IMR-90 (cell line): ENCODE measurements at regions not wholly inside any gene's neighbourhood (a gene's known extent, or its start where the extent isn't known, plus 50 kb on each side); places are given as distances from the start of the nearest gene placed in this dataset.

Experiments used
- ATAC-seq: fragments of 200-7000 bp; cut with Tn5 transposase; 2 replicates; pipeline ENCODE4 v1.9.1; 2020; ENCODE audit warnings: low read depth, mild to moderate bottlenecking, moderate library complexity
- BruUV-seq: library from RNA; stranded (reverse); fragments of 400-500 nt; replicated peaks from 2 replicates; lab custom pipeline; 2021; lab: Mats Ljungman, UMichigan
- CTCF ChIA-PET: fragments of 300-600 bp; formaldehyde crosslinking; extraction: SDS; loops from one replicate; lab custom pipeline; 2021; ENCODE audit warnings: antibody characterized with exemption; lab: Yijun Ruan, JAX
- POLR2A ChIA-PET: fragments of 300-600 bp; sonication (Branson Sonifier 250); formaldehyde crosslinking; loops from one replicate; lab custom pipeline; 2022; ENCODE audit warnings: antibody characterized with exemption; ENCODE audit not compliant: unreplicated experiment; lab: Charles Lee
- DNase-seq: peaks from one replicate; pipeline ENCODE4 v3.0.0; 2013
- H2AFZ ChIP-seq: replicated peaks from 2 replicates; pipeline ENCODE3; 2013; ENCODE audit warnings: low read length, mild to moderate bottlenecking; ENCODE audit not compliant: poor library complexity
- H2AK5ac ChIP-seq: 2 replicates; pipeline ENCODE4 v1.6.1; 2013; ENCODE audit warnings: low read depth, low read length, inconsistent platforms
- H2AK9ac ChIP-seq: replicated peaks from 2 replicates; pipeline ENCODE3; 2013; ENCODE audit warnings: mild to moderate bottlenecking, low read depth, low read length, moderate library complexity; ENCODE audit not compliant: poor library complexity
- H2BK120ac ChIP-seq: 2 replicates; pipeline ENCODE4 v1.6.1; 2013; ENCODE audit warnings: low read depth, low read length, inconsistent platforms
- H2BK15ac ChIP-seq: 3 replicates; pipeline ENCODE4 v1.6.1; 2013; ENCODE audit warnings: low read depth, low read length, inconsistent platforms
- H2BK20ac ChIP-seq: 2 replicates; pipeline ENCODE4 v1.6.1; 2013; ENCODE audit warnings: low read depth, mild to moderate bottlenecking, inconsistent platforms, low read length, moderate library complexity
- H2BK5ac ChIP-seq: 2 replicates; pipeline ENCODE4 v1.6.1; 2013; ENCODE audit warnings: mild to moderate bottlenecking, low read depth, low read length, inconsistent platforms; ENCODE audit not compliant: poor library complexity, severe bottlenecking
- H3K14ac ChIP-seq: replicated peaks from 2 replicates; pipeline ENCODE4 v1.6.1; 2013; ENCODE audit warnings: low read depth, low read length, inconsistent platforms
- H3K18ac ChIP-seq: 2 replicates; pipeline ENCODE4 v1.6.1; 2013; ENCODE audit warnings: low read depth, low read length, control low read depth
- H3K23ac ChIP-seq: 2 replicates; pipeline ENCODE4 v1.6.1; 2013; ENCODE audit warnings: low read depth, low read length, inconsistent platforms
- H3K27ac ChIP-seq: 2 replicates; pipeline ENCODE4 v1.5.1; 2013; ENCODE audit warnings: mild to moderate bottlenecking, control low read depth, low read length; ENCODE audit not compliant: insufficient read depth
- H3K27me3 ChIP-seq: 2 replicates; pipeline ENCODE4 v1.6.1; 2013; ENCODE audit warnings: low read length; ENCODE audit not compliant: control insufficient read depth, insufficient read depth
- H3K36me3 ChIP-seq: 2 replicates; pipeline ENCODE4 v1.6.1; 2013; ENCODE audit warnings: low read length, mixed read lengths; ENCODE audit not compliant: control insufficient read depth, insufficient read depth
- H3K4ac ChIP-seq: 2 replicates; pipeline ENCODE4 v1.6.1; 2013; ENCODE audit warnings: low read depth, low read length, inconsistent platforms
- H3K4me1 ChIP-seq: 2 replicates; pipeline ENCODE4 v1.6.1; 2013; ENCODE audit warnings: low read length, mixed read lengths; ENCODE audit not compliant: control insufficient read depth, insufficient read depth
- H3K4me2 ChIP-seq: 2 replicates; pipeline ENCODE4 v1.6.1; 2013; ENCODE audit warnings: low read depth, mild to moderate bottlenecking, control low read depth, low read length, moderate library complexity
- H3K4me3 ChIP-seq: 2 replicates; pipeline ENCODE4 v1.5.1; 2013; ENCODE audit warnings: low read depth, mild to moderate bottlenecking, control low read depth, low read length, moderate library complexity; ENCODE audit not compliant: insufficient read depth
- H3K56ac ChIP-seq: 2 replicates; pipeline ENCODE4 v1.6.1; 2013; ENCODE audit warnings: low read length, inconsistent platforms; ENCODE audit not compliant: insufficient read depth; ENCODE audit errors: extremely low read depth
- H3K79me1 ChIP-seq, 2 experiments: 2 replicates each; pipeline ENCODE4 v1.6.1; 2013; ENCODE audit warnings: low read length in 2 of 2, inconsistent platforms in 1 of 2, low read depth in 1 of 2
- H3K9ac ChIP-seq: 2 replicates; pipeline ENCODE4 v1.6.1; 2013; ENCODE audit warnings: low read depth, low read length, control low read depth
- H3K9me1 ChIP-seq: 2 replicates; pipeline ENCODE4 v1.6.1; 2013; ENCODE audit warnings: low read length, inconsistent platforms; ENCODE audit not compliant: insufficient read depth
- H3K9me3 ChIP-seq: 2 replicates; pipeline ENCODE4 v1.6.1; 2013; ENCODE audit warnings: low read length; ENCODE audit not compliant: control insufficient read depth, insufficient read depth
- H4K20me1 ChIP-seq: 2 replicates; pipeline ENCODE4 v1.6.1; 2013; ENCODE audit warnings: low read length, inconsistent platforms; ENCODE audit not compliant: insufficient read depth
- H4K5ac ChIP-seq: 2 replicates; pipeline ENCODE4 v1.6.1; 2013; ENCODE audit warnings: mild to moderate bottlenecking, low read depth, low read length, control low read depth
- H4K8ac ChIP-seq, 2 experiments: 2 replicates each; pipeline ENCODE4 v1.6.1; 2013; ENCODE audit warnings: low read depth in 2 of 2, low read length in 2 of 2, control low read depth in 1 of 2, inconsistent platforms in 1 of 2
- H4K91ac ChIP-seq: 2 replicates; pipeline ENCODE4 v1.6.1; 2013; ENCODE audit warnings: low read depth, low read length, inconsistent platforms; ENCODE audit not compliant: insufficient read depth
- CEBPB ChIP-seq: IDR thresholded peaks from 2 replicates; pipeline ENCODE4 v1.6.1; 2012; ENCODE audit warnings: low read depth, low read length, improper control_type of control experiment
- CHD1 ChIP-seq: IDR thresholded peaks from 2 replicates; pipeline ENCODE4 v1.6.1; 2012; ENCODE audit warnings: low read depth, low read length, improper control_type of control experiment
- FOS ChIP-seq: fragments of 150-350 bp; IDR thresholded peaks from 2 replicates; pipeline ENCODE4 v1.6.1; 2016; ENCODE audit warnings: low read depth, low read length
- MAZ ChIP-seq: IDR thresholded peaks from 2 replicates; pipeline ENCODE4 v1.6.1; 2012; ENCODE audit warnings: low read depth, mild to moderate bottlenecking, low read length, improper control_type of control experiment, moderate library complexity, borderline replicate concordance
- NFE2L2 ChIP-seq: fragments of 150-350 bp; IDR thresholded peaks from 2 replicates; pipeline ENCODE4 v1.6.1; 2016; ENCODE audit warnings: low read depth, mild to moderate bottlenecking, low read length
- RAD21 ChIP-seq: IDR thresholded peaks from 2 replicates; pipeline ENCODE4 v1.6.1; 2012; ENCODE audit warnings: low read length, improper control_type of control experiment
- RCOR1 ChIP-seq: IDR thresholded peaks from 2 replicates; pipeline ENCODE4 v1.6.1; 2012; ENCODE audit warnings: mild to moderate bottlenecking, low read length, improper control_type of control experiment; ENCODE audit not compliant: insufficient replicate concordance
- WGBS, 2 experiments: methylation state at CpG; one replicate each; pipeline versions ENCODE4 v1.1.5 to v1.1.7; 2013; ENCODE audit warnings: missing lambda C conversion rate in 2 of 2; ENCODE audit not compliant: insufficient read length in 1 of 2; ENCODE audit errors: extremely low coverage in 2 of 2; 5-methylcytosine and 5-hydroxymethylcytosine counted together
- dilution Hi-C: fragments of 300-500 bp; cut with HindIII; formaldehyde crosslinking; loops from one replicate; pipeline ENCODE4 v1.14.3; 2018; ENCODE audit warnings: low sequenced_read_pairs; ENCODE audit not compliant: unreplicated experiment
- in situ Hi-C: fragments of 300-500 bp; cut with MboI; formaldehyde crosslinking; loops from 3 replicates; pipeline ENCODE4 v1.14.3; 2019; ENCODE audit warnings: low sequenced_read_pairs, inconsistent platforms, mixed read lengths
- intact Hi-C: fragments of 100-400 bp; cut with micrococcal nuclease; formaldehyde crosslinking; loops from 2 replicates; pipeline ENCODE4 v1.10.0; 2022
- TF ChIP-seq, protein P1 (sequence below): fragments of 150-350 bp; IDR thresholded peaks from 2 replicates; pipeline ENCODE4 v1.6.1; 2017; ENCODE audit warnings: mild to moderate bottlenecking, antibody characterized with exemption, low read length, low read depth

- in situ Hi-C loops (no loop called here), dilution Hi-C loops (no loop called here), intact Hi-C loops (no loop called here)
- Histone ChIP-seq H3K23ac (no peak overlapping the region), H3K4me3 (no peak overlapping the region), H2AFZ (no peak overlapping the region), H4K91ac (no peak overlapping the region), H3K79me1 (no peaks in the 10 kb centered on the region), H3K36me3 (no peaks in the 10 kb centered on the region), H3K27ac (no peak overlapping the region), H3K27me3 (no peaks in the 10 kb centered on the region), H2BK5ac (no peak overlapping the region), H2BK15ac (no peak overlapping the region), H2AK5ac (no peak overlapping the region), H3K9me1 (peaks cover 2% of the 10 kb centered on the region; the same call in 1 of the 2 replicates), H3K14ac (no peak overlapping the region), H4K20me1 (no peaks in the 10 kb centered on the region), H3K4me1 (no peaks in the 10 kb centered on the region), H3K4me2 (no peak overlapping the region), H3K9ac (no peak overlapping the region), H4K5ac (no peak overlapping the region), H4K8ac (no peak overlapping the region), H3K4ac (no peak overlapping the region), H3K9me3 (no peaks in the 10 kb centered on the region), H3K56ac (no peak overlapping the region), H2BK20ac (no peak overlapping the region), H2AK9ac (no peak overlapping the region), H3K18ac (no peak overlapping the region), H2BK120ac (no peak overlapping the region)
- no peak for TF ChIP-seq NFE2L2
- TF ChIP-seq MAZ, result no peak
- no peak for TF ChIP-seq CHD1
- TF ChIP-seq CEBPB, result no peak
- TF ChIP-seq RAD21, result no peak
- TF ChIP-seq, protein P1, sequence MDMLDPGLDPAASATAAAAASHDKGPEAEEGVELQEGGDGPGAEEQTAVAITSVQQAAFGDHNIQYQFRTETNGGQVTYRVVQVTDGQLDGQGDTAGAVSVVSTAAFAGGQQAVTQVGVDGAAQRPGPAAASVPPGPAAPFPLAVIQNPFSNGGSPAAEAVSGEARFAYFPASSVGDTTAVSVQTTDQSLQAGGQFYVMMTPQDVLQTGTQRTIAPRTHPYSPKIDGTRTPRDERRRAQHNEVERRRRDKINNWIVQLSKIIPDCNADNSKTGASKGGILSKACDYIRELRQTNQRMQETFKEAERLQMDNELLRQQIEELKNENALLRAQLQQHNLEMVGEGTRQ, result no peak
- TF ChIP-seq RCOR1, result no peak
- no peak for TF ChIP-seq FOS
- POLR2A ChIA-PET, result no interaction called here
- no TSS peak for BruUV-seq
- WGBS, 2 experiments, result no CpG with 5 or more reads among the region's 5 CpGs
- ATAC-seq (no peak), DNase-seq (no peak)
- CTCF ChIA-PET, result interaction anchor here (0.8 kb wide), 1 partner anchor 34 kb away, joined by 7 read pairs; no protein-coding TSS in a partner anchor
Observed at GRCh38 chr1:245008761-245009160, 144.4 kb upstream of the HNRNPU start.
